Endodermal cell (in vitro differentiated cells): ENCODE measurements at regions not wholly inside any gene's neighbourhood (a gene's known extent, or its start where the extent isn't known, plus 50 kb on each side); places are given as distances from the start of the nearest gene placed in this dataset.

Experiments used
- DNase-seq: peaks from one replicate; pipeline ENCODE4 v3.0.0-alpha.2; 2017
- H3K27ac ChIP-seq: 2 replicates; pipeline ENCODE4 v1.5.1; 2013; ENCODE audit warnings: mild to moderate bottlenecking, low read depth, low read length, moderate library complexity
- H3K27me3 ChIP-seq: 2 replicates; pipeline ENCODE4 v1.6.1; 2013; ENCODE audit warnings: mild to moderate bottlenecking, low read length, moderate library complexity; ENCODE audit not compliant: insufficient read depth, control insufficient read depth, poor library complexity, severe bottlenecking
- H3K36me3 ChIP-seq: 2 replicates; pipeline ENCODE4 v1.7.0; 2013; ENCODE audit warnings: mild to moderate bottlenecking, low read length, moderate library complexity; ENCODE audit not compliant: control insufficient read depth, insufficient read depth
- H3K4me1 ChIP-seq: one replicate; pipeline ENCODE4 v1.7.0; 2013; ENCODE audit warnings: low read length; ENCODE audit not compliant: control insufficient read depth, insufficient read depth
- H3K4me3 ChIP-seq: 2 replicates; pipeline ENCODE4 v1.5.1; 2013; ENCODE audit warnings: mild to moderate bottlenecking, low read length, moderate library complexity
- H3K9ac ChIP-seq: 2 replicates; pipeline ENCODE4 v1.6.1; 2013; ENCODE audit warnings: mild to moderate bottlenecking, low read length, moderate library complexity; ENCODE audit not compliant: poor library complexity, severe bottlenecking; ENCODE audit errors: extremely low read depth
- H3K9me3 ChIP-seq: 2 replicates; pipeline ENCODE4 v1.6.1; 2013; ENCODE audit warnings: mild to moderate bottlenecking, low read length, moderate library complexity; ENCODE audit not compliant: control insufficient read depth
- H3K27ac Mint-ChIP-seq: 2 replicates; pipeline ENCODE4 v1.8.0; 2020; ENCODE audit warnings: mixed read lengths
- H3K27me3 Mint-ChIP-seq: 2 replicates; pipeline ENCODE4 v1.8.0; 2021; ENCODE audit warnings: mild to moderate bottlenecking, mixed read lengths; ENCODE audit not compliant: insufficient read depth
- H3K36me3 Mint-ChIP-seq: 2 replicates; pipeline ENCODE4 v1.8.0; 2020; ENCODE audit warnings: low read depth, mixed read lengths
- H3K4me1 Mint-ChIP-seq: 2 replicates; pipeline ENCODE4 v1.8.0; 2020; ENCODE audit warnings: mixed read lengths
- H3K4me3 Mint-ChIP-seq: 2 replicates; pipeline ENCODE4 v1.8.0; 2020; ENCODE audit warnings: mild to moderate bottlenecking, moderate library complexity, mixed read lengths
- H3K9me3 Mint-ChIP-seq: 2 replicates; pipeline ENCODE4 v1.8.0; 2020; ENCODE audit warnings: mild to moderate bottlenecking, mixed read lengths
- WGBS, 2 experiments: methylation state at CpG; one replicate each; pipeline versions ENCODE4 v1.1.5 to v1.1.7; 2013; ENCODE audit warnings: missing lambda C conversion rate in 2 of 2, mixed read lengths in 1 of 2; ENCODE audit not compliant: insufficient coverage in 1 of 2, insufficient read length in 1 of 2; 5-methylcytosine and 5-hydroxymethylcytosine counted together
- TF ChIP-seq, protein P1 (sequence below): fragments of 200-600 bp; sonication (generic); conservative IDR thresholded peaks from 2 replicates; pipeline ENCODE4 v1.5.0; 2021; ENCODE audit warnings: antibody characterized with exemption, mild to moderate bottlenecking

DNA sequence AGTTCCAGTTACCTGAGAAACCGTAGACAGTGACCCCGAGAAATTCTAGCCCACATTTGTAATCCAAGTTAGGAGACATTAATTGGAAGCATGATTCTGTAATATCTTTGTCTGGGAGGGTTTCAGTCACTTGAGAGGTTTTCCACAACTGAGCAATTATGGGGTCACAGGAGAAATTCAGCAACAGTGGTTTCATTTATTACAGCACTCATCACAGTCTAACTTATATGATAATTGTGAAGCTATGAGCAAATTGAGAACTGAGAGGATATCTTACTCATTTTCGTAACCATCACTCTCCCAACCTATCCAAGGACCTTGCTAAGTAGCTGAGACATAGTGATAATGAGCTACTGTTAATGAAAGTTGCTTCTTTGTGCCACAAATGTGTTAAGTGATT lies 328.5 kb upstream of the PPP2R3A start:
- H3K9me3 Mint-ChIP-seq = no peaks in the 10 kb centered on the region
- H3K27ac ChIP-seq = no peak overlapping the region
- H3K4me1 ChIP-seq = no peaks in the 10 kb centered on the region
- 90 to 100% methylated on average over 2 of the region's 3 CpGs for WGBS, 2 experiments
- peaks cover 3% of the 10 kb centered on the region for H3K27me3 Mint-ChIP-seq
- TF ChIP-seq, protein P1, sequence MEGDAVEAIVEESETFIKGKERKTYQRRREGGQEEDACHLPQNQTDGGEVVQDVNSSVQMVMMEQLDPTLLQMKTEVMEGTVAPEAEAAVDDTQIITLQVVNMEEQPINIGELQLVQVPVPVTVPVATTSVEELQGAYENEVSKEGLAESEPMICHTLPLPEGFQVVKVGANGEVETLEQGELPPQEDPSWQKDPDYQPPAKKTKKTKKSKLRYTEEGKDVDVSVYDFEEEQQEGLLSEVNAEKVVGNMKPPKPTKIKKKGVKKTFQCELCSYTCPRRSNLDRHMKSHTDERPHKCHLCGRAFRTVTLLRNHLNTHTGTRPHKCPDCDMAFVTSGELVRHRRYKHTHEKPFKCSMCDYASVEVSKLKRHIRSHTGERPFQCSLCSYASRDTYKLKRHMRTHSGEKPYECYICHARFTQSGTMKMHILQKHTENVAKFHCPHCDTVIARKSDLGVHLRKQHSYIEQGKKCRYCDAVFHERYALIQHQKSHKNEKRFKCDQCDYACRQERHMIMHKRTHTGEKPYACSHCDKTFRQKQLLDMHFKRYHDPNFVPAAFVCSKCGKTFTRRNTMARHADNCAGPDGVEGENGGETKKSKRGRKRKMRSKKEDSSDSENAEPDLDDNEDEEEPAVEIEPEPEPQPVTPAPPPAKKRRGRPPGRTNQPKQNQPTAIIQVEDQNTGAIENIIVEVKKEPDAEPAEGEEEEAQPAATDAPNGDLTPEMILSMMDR = no peak
- H3K4me3 Mint-ChIP-seq = no peak overlapping the region
- no peak overlapping the region for H3K9ac ChIP-seq
- no peaks in the 10 kb centered on the region for H3K36me3 Mint-ChIP-seq
- H3K27ac Mint-ChIP-seq = no peak overlapping the region
- H3K36me3 ChIP-seq = no peaks in the 10 kb centered on the region
- H3K27me3 ChIP-seq = no peaks in the 10 kb centered on the region
- no peaks in the 10 kb centered on the region for H3K4me1 Mint-ChIP-seq
- H3K9me3 ChIP-seq = no peaks in the 10 kb centered on the region
- H3K4me3 ChIP-seq = no peak overlapping the region
- DNase-seq = no peak

DNA sequence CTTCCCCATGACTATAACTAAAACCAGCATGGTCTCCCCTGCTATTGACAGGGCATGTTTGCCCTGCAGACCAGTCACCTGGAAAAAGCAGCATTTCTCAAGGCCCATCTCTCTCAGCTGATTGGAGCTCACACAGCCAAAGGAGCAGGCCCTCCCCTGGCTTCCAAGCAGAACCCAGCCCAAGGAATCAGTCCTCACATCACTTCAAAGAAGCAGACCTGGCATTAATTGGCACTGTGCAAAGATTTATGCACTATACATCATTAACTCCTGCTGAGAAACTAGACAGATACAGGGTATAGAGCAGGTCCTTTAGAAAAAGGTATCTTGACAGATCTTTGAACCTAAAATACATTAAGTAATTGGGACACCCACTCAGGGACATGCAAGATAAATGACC lies 323.8 kb upstream of the PPP2R3A start:
- no peaks in the 10 kb centered on the region for H3K36me3 Mint-ChIP-seq
- TF ChIP-seq, protein P1 = no peak
- H3K4me3 Mint-ChIP-seq = no peak overlapping the region
- no peaks in the 10 kb centered on the region for H3K4me1 ChIP-seq
- no peak overlapping the region for H3K27ac ChIP-seq
- H3K9ac ChIP-seq = no peak overlapping the region
- no peak for DNase-seq
- H3K27ac Mint-ChIP-seq = no peak overlapping the region
- peaks cover 12% of the 10 kb centered on the region for H3K27me3 Mint-ChIP-seq
- H3K36me3 ChIP-seq = no peaks in the 10 kb centered on the region
- H3K9me3 ChIP-seq = no peaks in the 10 kb centered on the region
- H3K27me3 ChIP-seq = no peaks in the 10 kb centered on the region
- no peaks in the 10 kb centered on the region for H3K4me1 Mint-ChIP-seq
- peaks cover 3% of the 10 kb centered on the region for H3K9me3 Mint-ChIP-seq
- no peak overlapping the region for H3K4me3 ChIP-seq

DNA sequence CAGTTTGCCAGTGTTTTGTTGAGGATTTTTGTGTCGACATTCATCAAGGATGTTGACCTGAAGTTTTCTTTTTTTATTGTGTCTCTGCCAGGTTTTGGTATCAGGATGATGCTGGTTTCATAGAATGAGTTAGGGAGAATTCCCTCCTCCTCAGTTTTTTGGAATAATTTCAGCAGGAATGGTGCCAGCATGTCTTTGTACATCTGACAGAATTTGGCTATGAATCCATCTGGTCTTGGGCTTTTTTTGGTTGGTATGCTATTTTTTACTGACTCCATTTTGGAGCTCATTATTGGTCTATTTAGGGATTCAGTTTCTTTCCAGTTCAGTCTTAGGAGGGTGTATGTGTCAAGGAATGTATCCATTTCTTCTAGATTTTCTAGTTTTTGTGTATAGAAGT lies 320.0 kb upstream of the PPP2R3A start:
- Histone ChIP-seq H3K9me3 (no peaks in the 10 kb centered on the region), H3K4me3 (no peak overlapping the region), H3K4me1 (no peaks in the 10 kb centered on the region), H3K27me3 (no peaks in the 10 kb centered on the region), H3K9ac (no peak overlapping the region), H3K27ac (no peak overlapping the region), H3K36me3 (no peaks in the 10 kb centered on the region)
- 90% methylated on average over 1 of the region's 1 CpG; no CpG with 5 or more reads in 1 of the 2 experiments for WGBS, 2 experiments
- Mint-ChIP-seq H3K4me3 (no peak overlapping the region), H3K27me3 (peaks cover 16% of the 10 kb centered on the region), H3K9me3 (peaks cover 7% of the 10 kb centered on the region), H3K4me1 (no peaks in the 10 kb centered on the region), H3K36me3 (no peaks in the 10 kb centered on the region), H3K27ac (no peak overlapping the region)
- TF ChIP-seq, protein P1 = no peak
- no peak for DNase-seq
